ENCODE measurements at regions not wholly inside any gene's neighbourhood (a gene's known extent, or its start where the extent isn't known, plus 50 kb on each side); places are given as distances from the start of the nearest gene placed in this dataset.
"Not testable (repeated sequence)": the region's sequence is repeated elsewhere in the genome, so short reads cannot be mapped to it uniquely, and the experiment has no call there.

- H3K4me3 ChIP-seq (ENCODE audit: low read length) = no peak overlapping the region
- 85% methylated on average over 1 of the region's 1 CpG for WGBS (ENCODE audit: insufficient coverage, low lambda C conversion rate)
- no peaks in the 10 kb centered on the region for H3K9me3 ChIP-seq (ENCODE audit: control insufficient read depth, low read depth, low read length)
- no peaks in the 10 kb centered on the region for H3K4me1 ChIP-seq (ENCODE audit: control insufficient read depth, insufficient read depth, low read length)
- DNase-seq = no peak
- H3K36me3 ChIP-seq (ENCODE audit: control insufficient read depth, insufficient read depth, low read length) = no peaks in the 10 kb centered on the region
- no peak overlapping the region for H3K27ac ChIP-seq (ENCODE audit: low read length)
- H3K27me3 ChIP-seq (ENCODE audit: control insufficient read depth, insufficient read depth, low read length) = no peaks in the 10 kb centered on the region
Observed at GRCh38 chr12:43216490-43216889, 335.5 kb downstream of the ADAMTS20 start.

GRCh38 chr12:43214166-43214565 is 337.8 kb downstream of the ADAMTS20 start:
- Histone ChIP-seq H3K4me1 (ENCODE audit: control insufficient read depth, insufficient read depth, low read length) (no peaks in the 10 kb centered on the region), H3K27me3 (ENCODE audit: control insufficient read depth, insufficient read depth, low read length) (no peaks in the 10 kb centered on the region), H3K36me3 (ENCODE audit: control insufficient read depth, insufficient read depth, low read length) (no peaks in the 10 kb centered on the region), H3K4me3 (ENCODE audit: low read length) (no peak overlapping the region), H3K9me3 (ENCODE audit: control insufficient read depth, low read depth, low read length) (no peaks in the 10 kb centered on the region), H3K27ac (ENCODE audit: low read length) (no peak overlapping the region)
- 100% methylated on average over 1 of the region's 5 CpGs for WGBS (ENCODE audit: insufficient coverage, low lambda C conversion rate)
- no peak for DNase-seq

- Histone ChIP-seq H3K4me1 (ENCODE audit: control insufficient read depth, insufficient read depth, low read length) (no peaks in the 10 kb centered on the region), H3K9me3 (ENCODE audit: control insufficient read depth, low read depth, low read length) (no peaks in the 10 kb centered on the region), H3K27ac (ENCODE audit: low read length) (no peak overlapping the region), H3K36me3 (ENCODE audit: control insufficient read depth, insufficient read depth, low read length) (no peaks in the 10 kb centered on the region), H3K4me3 (ENCODE audit: low read length) (no peak overlapping the region), H3K27me3 (ENCODE audit: control insufficient read depth, insufficient read depth, low read length) (no peaks in the 10 kb centered on the region)
- DNase-seq = no peak
- no CpG with 5 or more reads among the region's 3 CpGs for WGBS (ENCODE audit: insufficient coverage, low lambda C conversion rate)
Observed at GRCh38 chr12:43213608-43214007, 338.4 kb downstream of the ADAMTS20 start.

GRCh38 chr12:43210485-43211192 is 341.4 kb downstream of the ADAMTS20 start:
- no peak overlapping the region for H3K4me3 ChIP-seq (ENCODE audit: low read length)
- 93% methylated on average over 3 of the region's 6 CpGs for whole genome bisulfite sequencing (ENCODE audit: insufficient coverage, low lambda C conversion rate)
- no peaks in the 10 kb centered on the region for H3K36me3 ChIP-seq (ENCODE audit: control insufficient read depth, insufficient read depth, low read length)
- H3K27ac ChIP-seq (ENCODE audit: low read length) = no peak overlapping the region
- no peaks in the 10 kb centered on the region for H3K4me1 ChIP-seq (ENCODE audit: control insufficient read depth, insufficient read depth, low read length)
- DNase-seq = no peak
- H3K9me3 ChIP-seq (ENCODE audit: control insufficient read depth, low read depth, low read length) = no peaks in the 10 kb centered on the region
- H3K27me3 ChIP-seq (ENCODE audit: control insufficient read depth, insufficient read depth, low read length) = no peaks in the 10 kb centered on the region

- H3K4me3 ChIP-seq (ENCODE audit: low read length) = no peak overlapping the region
- H3K36me3 ChIP-seq (ENCODE audit: control insufficient read depth, insufficient read depth, low read length) = no peaks in the 10 kb centered on the region
- no peaks in the 10 kb centered on the region for H3K27me3 ChIP-seq (ENCODE audit: control insufficient read depth, insufficient read depth, low read length)
- H3K4me1 ChIP-seq (ENCODE audit: control insufficient read depth, insufficient read depth, low read length) = no peaks in the 10 kb centered on the region
- WGBS (ENCODE audit: insufficient coverage, low lambda C conversion rate) = no CpG with 5 or more reads among the region's 3 CpGs
- DNase-seq = no peak
- no peaks in the 10 kb centered on the region for H3K9me3 ChIP-seq (ENCODE audit: control insufficient read depth, low read depth, low read length)
- H3K27ac ChIP-seq (ENCODE audit: low read length) = no peak overlapping the region
Observed at GRCh38 chr12:43208627-43209026, 343.4 kb downstream of the ADAMTS20 start.

GRCh38 chr12:43208221-43208620 is 343.8 kb downstream of the ADAMTS20 start:
- Histone ChIP-seq H3K9me3 (ENCODE audit: control insufficient read depth, low read depth, low read length) (no peaks in the 10 kb centered on the region), H3K27ac (ENCODE audit: low read length) (no peak overlapping the region), H3K4me3 (ENCODE audit: low read length) (no peak overlapping the region), H3K4me1 (ENCODE audit: control insufficient read depth, insufficient read depth, low read length) (no peaks in the 10 kb centered on the region), H3K27me3 (ENCODE audit: control insufficient read depth, insufficient read depth, low read length) (no peaks in the 10 kb centered on the region), H3K36me3 (ENCODE audit: control insufficient read depth, insufficient read depth, low read length) (no peaks in the 10 kb centered on the region)
- no peak for DNase-seq
- WGBS (ENCODE audit: insufficient coverage, low lambda C conversion rate) = no CpG with 5 or more reads among the region's 5 CpGs

GRCh38 chr12:43206396-43206795 is 345.6 kb downstream of the ADAMTS20 start:
- no peaks in the 10 kb centered on the region for H3K36me3 ChIP-seq (ENCODE audit: control insufficient read depth, insufficient read depth, low read length)
- H3K27me3 ChIP-seq (ENCODE audit: control insufficient read depth, insufficient read depth, low read length) = no peaks in the 10 kb centered on the region
- no peaks in the 10 kb centered on the region for H3K4me1 ChIP-seq (ENCODE audit: control insufficient read depth, insufficient read depth, low read length)
- H3K4me3 ChIP-seq (ENCODE audit: low read length) = no peak overlapping the region
- no peak overlapping the region for H3K27ac ChIP-seq (ENCODE audit: low read length)
- DNase-seq = no peak
- no peaks in the 10 kb centered on the region for H3K9me3 ChIP-seq (ENCODE audit: control insufficient read depth, low read depth, low read length)

GRCh38 chr12:43198608-43199007 is 353.4 kb downstream of the ADAMTS20 start:
- no peak for DNase-seq
- no peaks in the 10 kb centered on the region for H3K36me3 ChIP-seq (ENCODE audit: control insufficient read depth, insufficient read depth, low read length)
- H3K4me3 ChIP-seq (ENCODE audit: low read length) = no peak overlapping the region
- H3K4me1 ChIP-seq (ENCODE audit: control insufficient read depth, insufficient read depth, low read length) = no peaks in the 10 kb centered on the region
- no peaks in the 10 kb centered on the region for H3K9me3 ChIP-seq (ENCODE audit: control insufficient read depth, low read depth, low read length)
- H3K27me3 ChIP-seq (ENCODE audit: control insufficient read depth, insufficient read depth, low read length) = no peaks in the 10 kb centered on the region
- WGBS (ENCODE audit: insufficient coverage, low lambda C conversion rate) = 100% methylated on average over 1 of the region's 2 CpGs
- no peak overlapping the region for H3K27ac ChIP-seq (ENCODE audit: low read length)

GRCh38 chr12:43196268-43196907 is 355.6 kb downstream of the ADAMTS20 start:
- no peaks in the 10 kb centered on the region for H3K36me3 ChIP-seq (ENCODE audit: control insufficient read depth, insufficient read depth, low read length)
- DNase-seq = no peak
- no peak overlapping the region for H3K4me3 ChIP-seq (ENCODE audit: low read length)
- WGBS (ENCODE audit: insufficient coverage, low lambda C conversion rate) = no CpG with 5 or more reads among the region's 2 CpGs
- no peaks in the 10 kb centered on the region for H3K9me3 ChIP-seq (ENCODE audit: control insufficient read depth, low read depth, low read length)
- no peaks in the 10 kb centered on the region for H3K4me1 ChIP-seq (ENCODE audit: control insufficient read depth, insufficient read depth, low read length)
- H3K27me3 ChIP-seq (ENCODE audit: control insufficient read depth, insufficient read depth, low read length) = no peaks in the 10 kb centered on the region
- H3K27ac ChIP-seq (ENCODE audit: low read length) = no peak overlapping the region

GRCh38 chr12:43193096-43193495 is 358.9 kb downstream of the ADAMTS20 start:
- not testable (repeated sequence) for H3K4me1 ChIP-seq (ENCODE audit: control insufficient read depth, insufficient read depth, low read length); H3K36me3 ChIP-seq (ENCODE audit: control insufficient read depth, insufficient read depth, low read length); H3K4me3 ChIP-seq (ENCODE audit: low read length); DNase-seq; H3K27me3 ChIP-seq (ENCODE audit: control insufficient read depth, insufficient read depth, low read length); H3K9me3 ChIP-seq (ENCODE audit: control insufficient read depth, low read depth, low read length); H3K27ac ChIP-seq (ENCODE audit: low read length)
- 7% methylated on average over 2 of the region's 2 CpGs for WGBS (ENCODE audit: insufficient coverage, low lambda C conversion rate)

GRCh38 chr12:43192442-43192841 is 359.6 kb downstream of the ADAMTS20 start:
- not testable (repeated sequence) for H3K27ac ChIP-seq (ENCODE audit: low read length); DNase-seq; H3K4me1 ChIP-seq (ENCODE audit: control insufficient read depth, insufficient read depth, low read length); H3K9me3 ChIP-seq (ENCODE audit: control insufficient read depth, low read depth, low read length); H3K27me3 ChIP-seq (ENCODE audit: control insufficient read depth, insufficient read depth, low read length); H3K36me3 ChIP-seq (ENCODE audit: control insufficient read depth, insufficient read depth, low read length); H3K4me3 ChIP-seq (ENCODE audit: low read length)
- no CpG with 5 or more reads among the region's 2 CpGs for WGBS (ENCODE audit: insufficient coverage, low lambda C conversion rate)

Data from large intestine (tissue), 3 donors.